GM21529 (cell line): ENCODE measurements at regions not wholly inside any gene's neighbourhood (a gene's known extent, or its start where the extent isn't known, plus 50 kb on each side); places are given as distances from the start of the nearest gene placed in this dataset.
"Not testable (repeated sequence)": the region's sequence is repeated elsewhere in the genome, so short reads cannot be mapped to it uniquely, and the experiment has no call there.

Experiments
- ATAC-seq: cut with Tn5 transposase; IDR thresholded peaks from one replicate; pipeline ENCODE4 v1.9.1; 2021; ENCODE audit not compliant: unreplicated experiment

DNA sequence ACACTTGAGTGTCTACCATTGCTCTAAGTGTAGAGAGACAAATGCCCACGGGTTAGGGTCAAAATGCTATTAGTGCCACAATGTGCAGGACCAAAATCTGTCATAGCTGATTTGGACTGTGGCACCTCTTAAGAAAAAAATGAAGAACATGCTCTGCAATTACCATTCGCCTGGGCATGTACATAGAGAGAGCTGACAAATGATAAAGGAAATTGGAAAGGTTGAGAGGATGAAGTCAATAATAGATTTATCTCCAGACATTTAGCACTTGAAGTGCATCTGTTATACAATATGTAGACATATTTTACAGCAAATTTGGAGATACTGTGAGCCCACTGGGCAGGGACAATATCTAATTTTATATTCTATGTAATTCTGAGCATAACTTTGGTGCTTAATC, 804.4 kb downstream of the SATB2 start:
- no peak for ATAC-seq

DNA sequence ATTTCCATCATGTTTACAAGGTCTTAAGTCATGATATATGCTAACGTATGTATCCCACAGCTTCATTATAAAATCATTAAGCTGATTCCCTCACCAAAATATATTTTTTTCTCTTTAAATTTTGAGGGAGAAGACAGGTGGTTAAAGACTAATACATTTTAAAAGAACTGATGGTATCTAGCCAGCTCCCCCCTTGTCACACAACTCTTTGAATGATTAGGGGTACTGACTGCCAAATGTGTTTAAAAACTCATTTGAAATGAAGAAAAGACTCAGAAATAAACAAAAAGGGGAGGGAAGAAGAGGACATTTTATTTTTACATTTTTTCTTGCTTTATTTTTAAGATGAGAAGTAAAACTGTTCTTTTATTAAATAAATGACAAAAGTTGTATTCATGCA, 805.3 kb downstream of the SATB2 start:
- ATAC-seq, result no peak

DNA sequence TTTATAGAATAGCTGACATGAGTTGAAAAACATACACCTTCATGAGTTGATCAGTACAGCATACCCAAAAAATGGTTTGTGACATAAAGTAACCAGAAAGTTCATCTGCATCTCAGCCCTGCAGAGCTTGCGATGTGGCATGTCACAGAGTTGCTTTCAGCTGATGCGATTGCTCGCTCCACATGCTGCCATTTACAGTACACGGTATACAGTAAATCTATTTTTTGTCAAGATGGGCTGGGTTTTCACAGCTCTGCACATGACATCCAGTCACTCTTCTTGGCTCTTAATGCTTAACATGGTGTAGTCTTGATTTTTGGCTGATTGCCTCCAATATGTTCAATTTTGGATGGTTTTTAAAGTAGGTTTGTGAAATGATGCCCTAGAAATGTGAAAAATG, 811.9 kb downstream of the SATB2 start:
- ATAC-seq, result no peak

DNA sequence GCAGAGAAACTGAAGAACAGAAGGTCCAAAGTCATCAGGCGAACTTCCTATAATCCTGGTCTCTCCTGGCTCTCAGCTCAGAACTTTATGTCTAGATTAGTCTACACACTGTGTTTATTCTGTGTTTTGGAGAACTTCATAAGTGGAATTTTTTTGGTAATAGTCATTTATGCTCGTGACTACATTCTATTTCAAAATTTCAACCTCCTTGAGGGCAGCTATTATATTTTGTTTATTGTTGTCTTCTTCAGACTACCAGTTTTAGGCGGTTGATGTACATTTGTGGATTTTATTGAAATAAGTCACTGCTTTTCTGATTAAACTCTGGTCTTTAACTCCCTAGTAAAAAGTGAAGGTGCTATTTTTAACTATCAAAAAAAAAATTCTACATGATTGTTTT, 816.6 kb downstream of the SATB2 start:
- no peak for ATAC-seq

DNA sequence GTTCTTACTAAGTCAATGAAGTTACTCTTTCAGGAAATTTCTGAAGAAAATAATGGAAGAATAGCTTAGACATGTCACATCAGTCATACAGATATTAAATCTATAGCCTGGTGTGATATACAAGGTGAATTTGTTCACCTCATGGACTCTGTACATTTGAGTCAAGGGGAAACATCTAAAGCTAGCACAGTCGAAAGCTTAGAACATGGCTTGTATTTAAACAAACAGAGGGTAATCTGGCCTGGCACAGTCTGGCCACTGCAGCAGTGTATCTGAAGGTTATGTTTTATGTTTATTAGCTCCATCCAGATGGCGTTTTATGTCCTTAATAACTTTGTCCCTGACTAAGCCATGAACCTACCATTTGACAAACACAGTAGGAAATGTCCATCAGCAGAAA, 817.3 kb downstream of the SATB2 start:
- ATAC-seq, result no peak

DNA sequence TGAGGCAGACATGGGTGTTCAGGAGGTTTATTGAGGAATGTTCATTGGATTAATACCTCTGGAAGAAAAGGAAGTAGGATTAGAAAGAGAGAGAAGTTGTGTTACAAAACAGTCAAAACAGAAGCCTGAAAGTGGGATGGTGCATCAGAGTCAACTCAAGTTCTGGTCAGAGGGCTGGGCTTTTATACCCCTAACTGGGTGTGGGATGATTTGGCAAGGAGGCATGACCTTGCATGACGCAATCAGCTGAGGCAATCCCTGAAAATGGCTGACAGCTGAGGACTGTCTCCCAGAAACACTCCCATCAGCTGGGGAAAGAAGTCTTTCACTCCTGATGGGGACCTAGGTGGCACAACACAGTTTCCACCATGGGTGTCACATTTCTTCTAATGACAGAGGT, 818.2 kb downstream of the SATB2 start:
- no peak for ATAC-seq

DNA sequence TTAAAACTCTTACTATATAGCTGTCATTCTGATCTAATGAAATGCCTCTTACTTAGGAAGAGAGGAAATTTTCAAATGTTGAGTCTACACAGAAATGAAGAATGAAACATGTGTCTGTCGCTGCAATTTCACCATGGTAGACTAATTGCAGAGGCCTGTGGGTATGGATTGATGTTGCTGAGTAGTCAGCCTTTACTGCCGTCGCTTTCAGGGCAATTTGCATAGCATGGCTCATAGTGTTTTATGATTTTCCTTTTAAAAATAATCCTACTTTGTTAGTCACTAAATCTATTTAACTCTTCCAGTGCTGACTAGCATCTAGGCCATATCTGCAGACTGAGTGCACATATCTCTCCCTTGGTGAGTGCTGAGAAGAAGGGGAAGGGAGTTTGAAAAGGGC, 819.2 kb downstream of the SATB2 start:
- ATAC-seq, result no peak

DNA sequence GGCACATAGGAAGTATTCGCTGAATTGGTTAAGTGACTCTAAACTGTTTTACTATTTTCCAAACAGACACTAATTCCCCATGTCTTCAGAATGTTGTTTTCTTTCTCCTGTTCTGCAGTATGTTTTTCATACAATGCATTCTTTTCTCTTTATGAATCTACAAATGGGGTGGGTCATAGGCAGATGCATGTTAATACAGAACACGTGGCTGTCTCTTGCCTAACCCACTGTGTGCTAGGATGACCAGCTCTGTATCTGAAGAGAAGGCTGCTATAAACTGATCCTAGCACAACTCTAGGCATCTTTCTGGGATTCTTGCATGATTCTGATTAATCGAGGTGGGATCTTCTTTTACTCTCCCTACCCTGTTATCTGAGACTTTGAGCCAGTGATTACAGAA, 826.0 kb downstream of the PLCL1 start:
- no peak for ATAC-seq

DNA sequence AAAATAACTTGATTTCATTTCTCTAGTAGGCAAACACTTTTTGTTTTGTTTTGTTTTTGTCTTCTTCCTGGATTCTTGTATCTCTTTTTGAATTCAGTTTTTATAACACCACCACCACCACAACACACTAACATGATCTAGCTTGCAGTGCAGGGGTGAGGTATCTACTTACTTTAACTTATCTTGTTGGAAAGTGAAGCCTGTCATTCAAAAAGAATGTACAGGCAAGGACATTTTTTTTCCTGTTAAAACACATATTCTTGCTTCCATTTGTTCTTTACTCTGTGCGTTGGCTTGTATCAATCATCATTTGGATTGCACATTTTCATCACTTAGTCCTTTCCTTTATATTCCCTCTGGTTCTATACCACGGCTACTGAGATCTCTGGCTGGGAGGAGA, 824.2 kb downstream of the PLCL1 start:
- ATAC-seq, result no peak

DNA sequence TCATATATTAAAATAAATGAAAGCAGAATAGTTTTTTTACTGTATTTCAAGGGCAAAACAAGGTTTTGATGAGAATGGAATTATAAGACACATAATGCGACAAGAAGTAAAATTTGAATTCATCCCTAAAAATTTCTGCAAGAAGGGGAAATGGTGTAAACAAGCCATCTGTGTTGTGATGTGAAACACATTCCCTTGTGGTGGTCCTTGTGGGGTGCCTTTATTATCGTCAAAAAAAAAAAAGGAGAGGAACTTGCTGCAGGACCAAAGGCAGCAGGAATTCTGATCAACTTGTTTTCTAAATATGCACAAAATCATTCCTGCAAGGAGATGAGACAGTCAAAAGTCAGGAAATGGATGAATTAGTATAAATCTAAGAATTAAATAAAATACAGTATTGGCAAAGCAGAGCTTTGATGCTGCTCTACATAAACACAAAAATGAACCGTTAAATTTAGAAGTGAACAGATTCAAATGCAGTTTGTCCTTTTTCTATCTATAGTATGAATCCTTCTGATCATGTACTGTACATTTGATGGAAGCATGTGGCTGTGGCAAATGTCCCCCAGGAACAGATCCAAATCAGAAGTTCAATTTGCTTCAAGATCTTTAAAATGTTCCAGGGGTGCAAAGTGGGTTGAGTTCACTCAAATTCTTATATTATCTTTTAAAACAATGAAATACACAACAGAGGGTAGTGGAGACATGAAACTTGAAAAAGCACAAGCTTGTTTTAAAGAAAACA, 818.8 kb downstream of the PLCL1 start:
- no peak for ATAC-seq

DNA sequence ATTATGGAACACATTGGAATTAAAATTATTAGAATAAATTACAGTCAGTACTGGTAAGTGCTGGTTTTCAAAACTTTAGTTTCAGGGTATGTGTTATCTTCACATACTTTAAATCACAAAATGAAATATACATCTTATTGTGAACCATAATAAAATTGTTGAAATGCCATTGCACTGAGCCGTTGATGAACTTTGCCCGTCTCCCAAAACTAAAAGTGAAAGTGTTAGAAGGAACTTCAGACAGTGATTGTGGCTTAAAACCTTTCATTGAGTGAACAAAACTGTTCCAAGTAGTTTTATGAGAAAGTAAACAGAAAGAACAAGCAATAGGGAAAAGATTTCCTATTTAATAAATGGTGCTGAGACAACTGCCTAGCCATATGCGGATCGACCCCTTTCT, 811.6 kb downstream of the PLCL1 start:
- ATAC-seq, result no peak

DNA sequence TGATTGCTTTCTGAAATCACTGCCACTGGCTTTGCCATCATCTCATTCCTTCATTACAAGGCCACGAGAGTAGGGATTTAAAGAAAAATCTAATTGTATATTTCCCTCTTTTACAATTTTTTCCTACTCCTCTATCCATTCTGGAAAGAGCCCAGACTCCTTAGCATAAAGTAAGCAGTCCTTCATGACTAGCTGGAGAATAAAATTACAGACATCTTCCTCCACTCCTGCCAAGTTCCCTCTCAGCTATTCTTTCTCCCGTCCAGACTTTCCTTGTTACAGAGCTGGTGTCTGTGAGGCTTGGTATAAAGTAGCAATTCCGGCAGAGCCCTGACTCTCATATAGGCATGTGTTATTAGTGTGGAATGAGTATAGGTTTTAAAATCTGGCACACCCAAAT, 806.8 kb downstream of the PLCL1 start:
- no peak for ATAC-seq

DNA sequence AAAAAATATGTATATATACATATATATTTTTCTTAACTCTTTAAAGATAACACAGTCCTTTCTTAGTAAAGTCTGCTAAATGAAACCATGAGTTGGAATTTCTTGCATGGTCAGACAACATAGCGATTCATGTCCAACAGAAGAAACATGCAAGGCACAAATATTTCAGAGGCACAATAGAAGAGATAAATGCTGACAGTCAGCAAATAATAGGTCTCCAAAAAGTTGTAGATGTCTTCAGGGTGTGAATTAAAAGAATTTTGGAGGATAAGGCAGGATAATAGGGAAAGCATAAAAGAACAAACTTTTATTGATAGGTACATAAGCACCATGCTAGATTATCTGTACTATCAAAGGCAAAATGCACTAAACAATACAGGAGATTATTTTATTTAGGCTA, 800.2 kb downstream of the PLCL1 start:
- no peak for ATAC-seq

DNA sequence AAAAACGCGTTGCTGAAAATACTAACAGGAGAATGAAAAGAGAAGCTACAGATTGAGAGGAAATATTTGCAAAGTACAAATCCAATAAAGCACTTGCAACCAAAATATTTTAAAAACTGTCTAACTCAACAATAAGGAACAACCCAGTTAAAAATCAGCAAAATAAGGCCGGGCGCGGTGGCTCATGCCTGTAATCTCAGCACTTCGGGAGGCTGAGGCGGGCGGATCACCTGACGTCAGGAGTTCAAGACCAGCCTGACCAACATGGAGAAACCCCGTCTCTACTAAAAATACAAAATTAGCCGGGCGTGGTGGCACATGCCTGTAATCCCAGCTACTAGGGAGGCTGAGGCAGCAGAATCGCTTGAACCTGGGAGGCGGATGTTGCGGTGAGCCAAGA, 798.6 kb downstream of the PLCL1 start:
- not testable (repeated sequence) for ATAC-seq

DNA sequence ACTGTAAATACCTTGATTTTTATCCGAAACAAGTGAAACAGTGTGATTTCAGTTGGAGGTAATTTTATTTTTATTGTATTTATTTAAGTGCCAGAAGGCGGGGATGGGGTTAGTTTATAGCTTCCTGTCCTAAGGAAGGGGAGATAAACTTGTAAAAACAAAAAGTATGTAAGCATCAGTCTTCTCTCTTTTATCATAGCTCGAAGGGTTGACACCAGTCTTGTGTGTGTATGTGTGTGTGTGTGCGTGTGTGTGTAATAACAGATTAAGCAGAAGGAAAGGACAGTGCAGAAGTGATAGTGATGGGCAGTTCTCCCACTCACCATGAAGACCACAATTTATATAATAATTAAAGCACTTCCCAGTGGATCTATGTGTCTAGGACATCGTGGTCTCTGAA, 793.3 kb downstream of the PLCL1 start:
- ATAC-seq, result no peak

DNA sequence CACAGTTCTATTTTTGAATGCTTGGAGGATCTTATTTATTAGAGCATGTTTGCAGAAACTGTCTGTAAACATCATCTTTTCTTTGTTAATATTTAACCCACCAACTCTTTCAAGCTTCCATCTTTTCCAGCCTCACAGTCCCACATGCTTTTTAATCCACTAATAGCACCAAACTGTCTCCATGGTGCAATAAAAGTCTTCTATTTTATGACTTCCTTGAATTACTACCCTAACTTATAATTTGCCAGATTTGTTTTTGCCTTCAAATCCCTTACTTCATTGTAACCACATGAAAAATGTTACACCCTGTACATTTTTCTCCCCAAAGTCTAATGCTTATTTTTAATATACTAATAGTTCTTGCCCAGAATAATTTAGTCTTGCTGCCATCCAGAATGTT, 792.6 kb downstream of the PLCL1 start:
- no peak for ATAC-seq

DNA sequence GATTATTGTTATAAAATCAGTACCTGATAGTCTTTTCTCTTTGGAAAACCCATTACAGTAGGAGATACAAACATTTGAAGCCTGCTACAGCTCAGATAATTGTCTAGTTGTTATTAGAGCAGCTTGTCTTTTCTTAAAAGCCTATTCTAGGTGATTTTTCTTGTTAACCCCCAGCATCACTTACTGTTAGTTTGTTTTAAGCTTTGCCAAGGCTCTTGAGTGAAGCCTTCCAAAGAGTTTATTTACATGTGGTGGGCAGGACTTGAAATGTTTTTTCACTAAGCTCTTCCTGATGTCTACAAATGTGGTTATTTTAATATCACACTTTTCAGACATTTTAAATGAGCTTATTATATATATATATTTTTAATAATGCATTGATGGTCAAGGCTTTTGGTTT, 791.3 kb downstream of the PLCL1 start:
- ATAC-seq, result no peak

DNA sequence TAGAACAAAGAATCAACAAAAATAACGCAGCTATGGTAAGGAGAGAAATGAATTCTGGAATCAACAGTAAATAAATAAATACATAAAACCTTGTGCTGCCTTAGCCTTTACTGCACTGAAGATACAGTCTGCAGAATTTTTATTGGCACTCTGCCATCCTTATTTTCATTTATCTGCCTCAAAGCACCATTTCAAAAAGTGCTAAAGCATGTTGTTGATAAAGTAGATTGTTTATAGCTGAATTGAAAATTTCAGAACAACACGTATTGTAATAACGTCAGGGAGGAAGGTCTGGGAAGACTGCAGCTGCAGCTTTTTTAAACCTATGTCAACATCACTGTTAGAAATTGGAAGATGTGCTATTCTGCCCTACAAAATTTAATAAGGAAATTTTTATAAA, 787.2 kb downstream of the PLCL1 start:
- ATAC-seq, result no peak

DNA sequence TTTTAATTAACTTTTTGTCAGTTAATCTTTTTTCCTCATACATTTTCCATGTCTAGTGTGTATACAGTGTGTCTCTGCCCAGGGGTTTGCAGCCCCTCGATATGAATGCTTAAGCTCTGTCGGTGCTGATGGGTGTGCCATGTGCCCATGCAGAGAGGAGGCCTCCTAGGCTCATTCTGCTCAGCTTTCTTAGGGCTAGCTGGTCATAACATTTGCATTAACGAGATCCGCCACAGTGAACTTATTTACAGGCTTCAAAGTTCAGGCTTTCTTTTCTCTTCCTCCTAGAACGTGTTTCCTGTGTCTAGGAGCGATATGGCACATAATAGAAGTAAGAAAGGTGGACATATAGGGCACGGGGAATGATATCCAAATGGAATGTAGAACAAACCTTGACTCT, 783.3 kb downstream of the PLCL1 start:
- ATAC-seq, result no peak

DNA sequence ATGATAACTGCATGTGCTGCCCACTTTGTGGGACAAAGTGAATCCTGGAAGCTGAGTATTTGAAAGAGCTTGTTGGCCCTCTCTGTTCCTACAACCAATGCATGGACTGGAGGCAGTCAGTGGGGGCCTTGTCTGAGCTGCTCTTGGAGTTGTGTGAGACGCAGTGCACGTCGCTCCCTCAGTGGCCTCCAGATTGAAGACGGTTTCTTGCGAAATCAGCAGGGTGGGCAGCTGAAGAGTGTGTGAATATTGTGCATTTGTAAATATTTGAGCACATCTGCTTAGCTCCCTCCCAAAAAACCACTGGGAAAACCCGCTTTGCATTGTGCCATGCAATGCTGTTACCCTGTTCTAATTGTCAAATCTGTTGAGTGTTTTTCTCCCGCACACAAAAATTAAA, 782.8 kb downstream of the PLCL1 start:
- no peak for ATAC-seq

DNA sequence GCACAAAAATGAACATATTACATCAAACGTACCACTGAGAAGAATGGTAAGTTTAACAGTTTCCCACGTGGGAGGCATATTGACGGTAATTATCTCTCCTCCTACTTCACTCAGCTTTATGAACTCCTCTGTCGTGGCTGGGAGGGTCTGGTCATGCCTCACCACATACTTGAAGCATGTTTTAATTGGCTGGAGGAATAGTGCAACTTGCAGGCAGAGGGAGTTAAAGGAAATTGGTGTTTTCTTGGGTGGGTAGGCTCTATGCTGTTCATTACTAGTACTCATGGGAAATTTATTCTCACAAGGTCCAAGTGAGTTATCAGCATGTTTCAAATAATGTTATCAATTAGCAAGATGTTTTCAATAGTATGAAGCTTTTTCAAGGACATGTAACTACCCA, 767.0 kb downstream of the PLCL1 start:
- ATAC-seq, result no peak

DNA sequence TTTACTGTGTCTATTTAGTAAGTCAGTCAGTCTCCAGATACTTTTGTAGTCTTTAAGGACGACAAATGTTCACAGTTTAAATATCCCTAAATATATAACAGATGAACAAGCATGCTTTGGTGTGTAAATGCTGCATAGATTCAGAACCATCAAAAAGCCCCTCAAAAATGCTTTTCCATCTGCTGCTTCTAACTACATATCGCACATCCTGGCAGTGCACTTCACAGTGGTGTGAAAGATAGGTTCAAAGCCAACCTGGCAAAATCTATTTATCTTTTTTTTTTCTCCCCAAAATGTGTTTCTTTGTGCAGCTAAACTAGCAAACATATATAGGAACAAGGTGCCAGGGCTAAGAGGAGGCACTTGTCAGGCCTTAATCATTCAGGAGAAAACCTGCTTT, 753.8 kb downstream of the PLCL1 start:
- ATAC-seq, result no peak

DNA sequence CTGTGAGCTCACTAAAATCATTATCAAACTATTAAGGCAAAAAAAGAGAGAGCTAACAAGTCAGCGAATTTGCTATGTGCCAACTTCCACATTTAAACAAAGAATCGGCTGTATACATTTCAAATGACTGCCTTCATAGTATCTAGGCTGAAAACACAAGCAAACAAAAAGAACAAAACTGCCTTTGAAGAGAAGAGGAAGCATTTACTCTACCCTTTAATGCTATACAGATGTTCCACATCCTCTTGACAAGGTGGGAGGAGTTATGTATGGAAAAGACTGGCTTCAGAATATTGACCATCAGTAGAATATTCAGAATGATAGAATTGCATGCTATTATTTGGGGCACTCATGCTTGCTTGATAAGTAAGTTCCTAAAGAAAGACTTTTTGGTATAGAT, 741.7 kb downstream of the PLCL1 start:
- no peak for ATAC-seq

DNA sequence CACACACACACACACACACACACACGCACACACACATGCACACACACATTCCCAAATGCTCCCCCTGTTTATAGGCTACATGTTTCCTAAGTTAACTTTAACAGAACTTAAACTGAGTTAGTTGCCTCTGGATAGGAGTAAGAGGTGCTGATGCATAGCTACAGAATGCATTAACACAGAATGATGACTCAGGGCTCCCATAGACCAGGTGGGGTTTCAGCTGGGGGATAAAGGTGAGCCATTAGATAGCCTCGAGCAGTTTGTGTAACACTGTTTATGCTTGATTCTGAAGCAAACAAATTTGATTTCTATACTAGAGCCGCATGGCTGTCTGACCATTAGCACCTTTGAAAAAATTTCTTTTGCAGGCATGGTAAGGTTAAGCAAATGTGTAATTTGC, 741.0 kb downstream of the PLCL1 start:
- ATAC-seq, result no peak
